T-helper 2 cell treated with Interferon-gamma antibody and Interleukin-4, amounts not matched to agents 5 μg/mL and 100 μg/mL, for 36 hours (primary cell): ENCODE measurements at regions not wholly inside any gene's neighbourhood (a gene's known extent, or its start where the extent isn't known, plus 50 kb on each side); places are given as distances from the start of the nearest gene placed in this dataset.

ENCODE experiments used
- DNase-seq: peaks from one replicate; pipeline ENCODE4 v3.0.0; 2021; ENCODE audit warnings: low spot score
- H3K27ac Mint-ChIP-seq: one replicate; pipeline ENCODE4 v1.8.0; 2021; ENCODE audit warnings: mild to moderate bottlenecking, mixed read lengths
- H3K27me3 Mint-ChIP-seq: one replicate; pipeline ENCODE4 v1.8.0; 2021; ENCODE audit warnings: low read depth, mixed read lengths
- H3K36me3 Mint-ChIP-seq: one replicate; pipeline ENCODE4 v1.8.0; 2021; ENCODE audit warnings: low read depth, mixed read lengths
- H3K4me1 Mint-ChIP-seq: one replicate; pipeline ENCODE4 v1.8.0; 2021; ENCODE audit warnings: low read depth, mixed read lengths
- H3K4me3 Mint-ChIP-seq: one replicate; pipeline ENCODE4 v1.8.0; 2022; ENCODE audit warnings: mild to moderate bottlenecking, moderate library complexity, mixed read lengths
- H3K9me3 Mint-ChIP-seq: one replicate; pipeline ENCODE4 v1.8.0; 2021; ENCODE audit warnings: mixed read lengths

DNA sequence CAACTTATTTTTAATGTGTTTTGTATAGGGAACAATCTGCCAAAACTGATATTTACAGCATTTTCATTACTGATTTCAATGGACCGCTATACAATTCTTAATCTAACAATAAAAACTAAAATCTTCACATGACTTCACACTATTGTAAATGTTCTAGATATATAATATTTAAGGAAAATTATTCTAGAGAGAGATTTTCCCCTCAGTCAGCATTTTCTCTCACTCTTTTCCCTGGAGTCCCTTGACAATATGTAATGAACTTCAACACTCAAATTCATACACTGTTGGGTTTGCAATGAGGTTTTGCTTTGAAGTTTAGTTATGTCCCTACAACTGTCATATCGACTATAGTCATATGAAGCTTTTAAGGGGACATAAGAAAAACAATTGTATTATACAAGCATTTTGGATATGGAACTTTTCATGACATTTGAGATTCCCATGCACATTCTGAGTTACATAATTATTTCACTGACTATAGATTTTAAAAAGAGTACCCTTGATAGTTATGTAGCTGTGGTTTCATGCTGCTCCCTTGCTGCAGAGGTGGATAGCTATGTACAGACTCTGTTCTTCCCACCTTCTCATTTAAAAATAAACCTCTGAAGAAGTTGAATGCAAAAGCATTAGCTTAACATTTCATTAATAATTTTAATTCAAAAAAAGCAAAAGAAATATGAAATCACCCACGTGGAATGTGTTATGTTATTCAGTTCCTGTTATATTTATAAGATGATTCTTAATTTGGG, 338.5 kb downstream of the AKAIN1 start:
- no peaks in the 10 kb centered on the region for H3K27me3 Mint-ChIP-seq
- H3K27ac Mint-ChIP-seq, result no peak overlapping the region
- H3K4me1 Mint-ChIP-seq, result no peaks in the 10 kb centered on the region
- H3K9me3 Mint-ChIP-seq, result peaks cover 24% of the 10 kb centered on the region
- H3K36me3 Mint-ChIP-seq, result no peaks in the 10 kb centered on the region
- no peak for DNase-seq
- no peak overlapping the region for H3K4me3 Mint-ChIP-seq

DNA sequence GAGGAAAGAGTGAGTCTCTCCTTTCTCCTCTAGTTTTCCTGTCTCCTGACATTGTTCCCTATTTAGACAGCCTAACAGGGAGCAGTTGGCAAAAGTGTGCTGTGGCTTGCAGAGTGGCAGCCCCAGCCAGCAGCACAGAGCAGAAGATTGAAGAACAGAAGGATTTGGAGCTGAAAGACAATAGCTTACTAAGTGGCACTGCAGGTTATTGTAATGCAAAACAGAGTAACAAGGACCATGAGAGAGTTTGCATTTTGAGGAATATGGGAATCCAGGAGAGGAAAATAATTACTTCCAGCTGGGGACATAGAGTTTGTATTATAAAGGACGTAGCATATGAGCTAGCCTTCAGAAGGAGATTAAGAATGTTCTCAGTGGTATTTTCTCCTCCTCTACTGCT, 342.4 kb downstream of the AKAIN1 start:
- H3K36me3 Mint-ChIP-seq, result no peaks in the 10 kb centered on the region
- H3K9me3 Mint-ChIP-seq, result peaks cover 19% of the 10 kb centered on the region
- H3K27me3 Mint-ChIP-seq, result no peaks in the 10 kb centered on the region
- H3K4me1 Mint-ChIP-seq, result no peaks in the 10 kb centered on the region
- H3K27ac Mint-ChIP-seq, result no peak overlapping the region
- H3K4me3 Mint-ChIP-seq, result no peak overlapping the region
- DNase-seq, result no peak

DNA sequence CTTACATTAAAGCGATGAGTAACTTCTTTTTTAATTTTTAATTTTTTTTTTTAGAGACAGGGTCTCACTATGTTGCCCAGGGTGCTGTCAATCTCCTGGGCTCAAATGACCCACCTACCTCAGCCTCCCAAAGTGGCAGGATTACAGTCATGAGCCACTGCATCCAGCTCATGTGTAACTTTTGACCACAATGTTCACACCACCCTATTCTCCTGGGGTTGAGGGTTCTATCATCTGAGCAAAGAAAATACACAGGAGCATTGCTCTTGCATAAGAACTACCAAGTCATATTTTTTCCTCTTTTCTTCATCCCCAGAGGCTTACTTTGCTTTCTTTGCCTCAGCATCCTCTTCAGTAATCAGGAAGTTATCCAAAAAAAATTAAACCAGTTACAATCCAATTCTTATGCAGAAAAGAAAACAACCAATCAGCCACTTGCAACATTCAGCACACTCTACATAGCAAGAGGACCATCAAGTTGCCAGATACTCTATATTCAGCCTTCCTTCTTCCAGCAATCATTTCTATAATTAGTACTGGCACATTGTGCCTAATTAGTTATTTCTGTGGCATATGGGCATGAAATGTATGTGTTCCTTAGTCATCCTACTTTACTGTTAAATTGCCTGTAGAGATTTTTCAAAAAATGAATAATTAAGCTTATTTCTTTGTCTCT, 345.6 kb downstream of the AKAIN1 start:
- no peak for DNase-seq
- Mint-ChIP-seq H3K36me3 (no peaks in the 10 kb centered on the region), H3K27ac (no peak overlapping the region), H3K9me3 (peaks cover 40% of the 10 kb centered on the region), H3K27me3 (no peaks in the 10 kb centered on the region), H3K4me3 (no peak overlapping the region), H3K4me1 (no peaks in the 10 kb centered on the region)

DNA sequence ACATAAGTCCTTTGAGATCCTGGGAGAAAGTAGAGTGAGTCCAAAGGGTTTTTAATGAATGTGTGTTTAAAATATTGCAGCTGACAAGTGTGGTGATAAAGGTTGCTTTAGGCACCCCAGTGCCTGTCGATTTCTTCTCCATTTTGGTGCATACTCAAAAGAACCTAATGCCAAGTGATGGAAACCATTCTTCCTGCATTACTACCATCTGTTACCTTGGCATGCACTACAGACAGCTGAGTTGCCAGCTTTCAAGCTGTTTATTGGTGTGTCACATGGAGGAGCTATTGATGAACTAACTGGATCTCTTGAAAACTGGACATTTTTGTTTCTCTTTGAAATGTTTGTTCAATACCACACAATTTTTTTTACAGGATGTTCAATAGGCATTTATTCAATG, 350.0 kb downstream of the AKAIN1 start:
- no peak overlapping the region for H3K4me3 Mint-ChIP-seq
- H3K4me1 Mint-ChIP-seq, result no peaks in the 10 kb centered on the region
- H3K27ac Mint-ChIP-seq, result no peak overlapping the region
- H3K36me3 Mint-ChIP-seq, result no peaks in the 10 kb centered on the region
- peaks cover 41% of the 10 kb centered on the region for H3K9me3 Mint-ChIP-seq
- no peaks in the 10 kb centered on the region for H3K27me3 Mint-ChIP-seq
- DNase-seq, result no peak

DNA sequence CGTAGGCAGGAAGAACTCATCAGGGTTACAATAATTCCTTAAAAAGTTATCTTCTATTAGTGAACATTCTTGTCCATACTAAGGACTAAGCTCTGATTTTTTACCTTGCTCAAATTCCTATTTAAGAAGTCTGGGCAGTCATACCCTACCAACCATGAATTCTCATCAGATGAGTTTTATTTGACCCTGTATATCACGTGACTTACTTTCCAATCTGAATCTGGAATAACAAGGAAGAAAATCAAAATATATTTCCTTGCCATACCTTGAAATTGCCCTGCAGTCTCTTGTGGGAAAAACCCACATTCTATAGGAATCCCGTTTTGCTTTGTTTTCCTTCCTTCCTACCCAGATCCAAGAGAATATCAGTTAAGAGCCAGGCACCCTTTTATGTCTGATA, 352.7 kb downstream of the AKAIN1 start:
- DNase-seq, result no peak
- Mint-ChIP-seq H3K9me3 (peaks cover 36% of the 10 kb centered on the region), H3K27ac (no peak overlapping the region), H3K4me1 (no peaks in the 10 kb centered on the region), H3K4me3 (no peak overlapping the region), H3K27me3 (no peaks in the 10 kb centered on the region), H3K36me3 (no peaks in the 10 kb centered on the region)

DNA sequence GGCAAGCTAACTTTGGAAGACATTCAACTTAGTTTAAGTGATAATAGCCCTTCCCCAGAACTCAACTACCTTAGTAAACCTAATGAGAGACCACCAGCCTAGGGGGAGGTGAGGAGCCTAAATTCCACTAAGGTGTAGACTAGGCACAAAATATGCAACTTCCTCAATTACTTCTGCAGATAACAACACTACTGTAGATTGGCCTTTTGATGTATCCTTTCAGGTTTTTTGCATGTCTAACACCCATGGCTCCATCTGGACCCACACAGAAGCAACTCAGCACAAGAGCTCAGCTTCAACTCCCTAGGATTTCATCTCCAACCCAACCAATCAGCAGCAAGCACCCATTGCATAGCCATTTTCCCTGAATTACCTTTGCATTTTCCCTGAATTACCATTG, 353.3 kb downstream of the AKAIN1 start:
- H3K27ac Mint-ChIP-seq, result no peak overlapping the region

DNA sequence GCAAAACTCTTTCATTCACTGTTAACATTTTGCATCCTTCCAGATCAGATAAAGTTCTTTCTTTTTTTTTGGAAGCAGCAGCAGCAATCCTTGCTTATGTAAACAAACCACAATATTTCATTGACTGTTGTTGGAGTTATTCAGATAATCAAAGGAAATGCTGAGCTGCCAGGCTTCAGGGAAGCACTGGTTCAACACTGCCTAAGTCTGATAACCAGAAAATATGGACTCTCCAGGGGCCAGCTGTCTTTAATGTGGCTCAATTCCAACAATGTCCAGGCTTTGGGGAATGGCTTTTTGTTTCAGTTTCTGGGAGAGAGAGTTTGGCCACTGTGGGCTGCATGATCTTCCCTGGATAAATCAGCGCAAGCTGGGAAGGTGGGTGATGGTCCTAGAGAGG, 354.3 kb downstream of the AKAIN1 start:
- H3K27me3 Mint-ChIP-seq, result no peaks in the 10 kb centered on the region
- DNase-seq, result no peak
- H3K36me3 Mint-ChIP-seq, result no peaks in the 10 kb centered on the region
- no peak overlapping the region for H3K4me3 Mint-ChIP-seq
- H3K9me3 Mint-ChIP-seq, result peaks cover 29% of the 10 kb centered on the region
- H3K27ac Mint-ChIP-seq, result no peak overlapping the region
- no peaks in the 10 kb centered on the region for H3K4me1 Mint-ChIP-seq

More for the DNA sequence above, 353.3 kb downstream of the AKAIN1 start:
- Mint-ChIP-seq H3K27me3 (no peaks in the 10 kb centered on the region), H3K4me3 (no peak overlapping the region), H3K9me3 (peaks cover 31% of the 10 kb centered on the region), H3K4me1 (no peaks in the 10 kb centered on the region), H3K36me3 (no peaks in the 10 kb centered on the region)
- DNase-seq, result no peak

DNA sequence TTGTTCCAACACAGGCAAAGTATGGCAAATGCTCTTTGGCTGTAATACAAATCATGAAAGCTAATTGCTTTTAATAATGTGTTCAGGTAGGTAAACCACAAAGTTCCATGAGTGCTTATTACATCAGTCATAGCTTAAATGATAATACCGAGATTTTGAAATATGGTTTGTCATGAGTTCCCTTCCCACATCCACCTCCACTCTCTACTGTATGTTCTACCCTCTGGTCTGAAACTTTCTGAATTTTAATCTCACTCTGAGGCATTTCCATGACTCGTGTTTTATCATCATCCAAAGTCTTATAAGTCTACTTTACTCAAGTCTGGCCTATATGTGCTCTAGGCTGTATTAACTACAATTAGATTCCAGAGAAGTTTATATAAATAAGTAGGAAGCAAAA, 354.8 kb downstream of the AKAIN1 start:
- H3K27ac Mint-ChIP-seq, result no peak overlapping the region
- H3K4me3 Mint-ChIP-seq, result no peak overlapping the region
- H3K27me3 Mint-ChIP-seq, result no peaks in the 10 kb centered on the region
- H3K9me3 Mint-ChIP-seq, result peaks cover 26% of the 10 kb centered on the region
- DNase-seq, result no peak
- H3K36me3 Mint-ChIP-seq, result no peaks in the 10 kb centered on the region
- no peaks in the 10 kb centered on the region for H3K4me1 Mint-ChIP-seq

DNA sequence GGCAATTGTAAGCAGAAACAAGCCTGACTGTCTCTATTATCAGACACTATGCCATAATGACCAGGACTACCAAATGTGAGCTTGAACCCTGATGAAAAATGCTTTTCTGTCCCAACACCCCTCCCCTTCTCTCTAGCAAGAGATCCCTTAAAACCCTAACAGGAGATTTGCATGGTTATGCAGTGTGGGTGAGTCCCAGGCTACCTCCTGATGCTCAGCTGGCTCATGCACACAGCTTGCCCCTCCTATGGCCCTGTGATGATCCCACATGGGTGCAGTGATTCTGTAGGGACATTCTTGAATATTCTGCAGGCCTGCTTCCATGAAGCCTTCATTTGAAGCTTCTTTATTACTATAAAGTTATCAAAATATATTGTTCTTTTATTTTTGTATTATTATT, 357.4 kb downstream of the AKAIN1 start:
- DNase-seq, result no peak
- H3K9me3 Mint-ChIP-seq, result peaks cover 10% of the 10 kb centered on the region
- H3K36me3 Mint-ChIP-seq, result no peaks in the 10 kb centered on the region
- H3K4me3 Mint-ChIP-seq, result no peak overlapping the region
- no peaks in the 10 kb centered on the region for H3K27me3 Mint-ChIP-seq
- H3K27ac Mint-ChIP-seq, result no peak overlapping the region
- H3K4me1 Mint-ChIP-seq, result no peaks in the 10 kb centered on the region

DNA sequence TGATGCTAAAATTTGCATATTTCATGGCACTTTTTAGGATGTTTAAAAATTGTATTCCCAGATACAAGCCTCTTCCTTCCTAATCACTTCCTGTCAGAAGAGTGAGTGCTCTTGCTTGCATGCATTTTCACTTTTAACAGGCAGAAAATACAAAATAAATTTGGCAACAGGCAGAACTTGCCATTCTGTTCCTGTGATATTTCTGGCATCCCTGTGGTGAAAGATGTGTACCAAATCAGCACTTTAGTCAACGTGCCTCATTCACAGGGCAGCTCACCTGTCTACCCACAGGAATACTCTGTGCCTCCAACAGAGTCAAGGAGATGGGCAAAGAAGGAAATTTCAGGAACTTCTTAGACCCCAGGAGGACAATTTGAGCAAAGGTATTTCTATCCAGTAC, 360.9 kb downstream of the AKAIN1 start:
- no peak overlapping the region for H3K27ac Mint-ChIP-seq
- H3K27me3 Mint-ChIP-seq, result no peaks in the 10 kb centered on the region
- no peak for DNase-seq
- H3K4me3 Mint-ChIP-seq, result no peak overlapping the region
- H3K36me3 Mint-ChIP-seq, result no peaks in the 10 kb centered on the region
- no peaks in the 10 kb centered on the region for H3K4me1 Mint-ChIP-seq
- no peaks in the 10 kb centered on the region for H3K9me3 Mint-ChIP-seq

DNA sequence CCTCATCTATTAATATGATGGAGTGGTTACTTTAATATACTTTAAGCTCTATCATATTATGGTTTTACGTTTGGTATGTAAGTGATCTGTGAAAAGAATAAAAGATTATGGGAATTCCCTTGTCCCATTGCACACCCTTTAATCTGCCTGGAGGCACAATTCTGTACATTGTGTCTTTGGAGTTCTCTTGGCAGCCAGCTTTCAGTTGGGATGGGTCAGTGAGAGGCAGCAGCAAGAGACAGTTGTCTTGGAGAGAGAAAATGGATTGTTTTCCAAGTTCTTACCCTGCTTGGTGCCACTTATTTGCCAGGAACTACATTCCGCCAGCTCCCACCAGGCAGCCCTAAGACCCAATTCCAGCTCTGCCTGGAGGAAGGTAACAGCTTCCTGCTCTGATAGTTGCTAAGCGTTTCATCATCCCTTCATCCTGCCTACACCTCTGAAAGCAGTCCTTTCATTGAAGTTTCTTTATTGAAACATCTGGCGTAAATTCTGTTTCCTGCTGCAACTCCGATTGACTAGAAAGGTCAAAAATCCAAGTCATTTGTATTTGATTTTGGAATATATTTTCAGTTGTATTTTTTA, 365.2 kb downstream of the AKAIN1 start:
- H3K4me3 Mint-ChIP-seq, result no peak overlapping the region
- peaks cover 2% of the 10 kb centered on the region for H3K9me3 Mint-ChIP-seq
- no peak overlapping the region for H3K27ac Mint-ChIP-seq
- H3K27me3 Mint-ChIP-seq, result no peaks in the 10 kb centered on the region
- no peaks in the 10 kb centered on the region for H3K4me1 Mint-ChIP-seq
- H3K36me3 Mint-ChIP-seq, result no peaks in the 10 kb centered on the region
- DNase-seq, result no peak

DNA sequence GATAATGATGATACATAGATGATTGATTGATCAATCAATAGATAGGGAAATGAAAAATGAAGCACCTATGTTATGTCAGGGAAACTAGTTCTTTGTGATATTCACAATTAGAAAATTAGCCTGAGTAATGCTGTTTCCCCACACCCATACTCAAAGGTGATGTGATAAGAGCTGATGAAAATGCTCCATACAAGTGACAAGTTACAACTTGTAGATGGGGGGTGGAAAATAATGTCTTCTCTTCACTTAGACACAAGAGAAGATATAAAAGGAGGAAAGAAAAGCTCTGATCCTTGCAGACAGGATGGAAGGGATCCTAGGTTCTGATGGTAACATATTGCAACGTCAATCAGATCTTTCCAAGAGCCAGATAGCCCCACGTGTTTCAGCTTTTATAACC, 365.9 kb downstream of the AKAIN1 start:
- H3K36me3 Mint-ChIP-seq, result no peaks in the 10 kb centered on the region
- peaks cover 5% of the 10 kb centered on the region for H3K9me3 Mint-ChIP-seq
- no peaks in the 10 kb centered on the region for H3K27me3 Mint-ChIP-seq
- no peak overlapping the region for H3K27ac Mint-ChIP-seq
- no peaks in the 10 kb centered on the region for H3K4me1 Mint-ChIP-seq
- H3K4me3 Mint-ChIP-seq, result no peak overlapping the region
- no peak for DNase-seq

DNA sequence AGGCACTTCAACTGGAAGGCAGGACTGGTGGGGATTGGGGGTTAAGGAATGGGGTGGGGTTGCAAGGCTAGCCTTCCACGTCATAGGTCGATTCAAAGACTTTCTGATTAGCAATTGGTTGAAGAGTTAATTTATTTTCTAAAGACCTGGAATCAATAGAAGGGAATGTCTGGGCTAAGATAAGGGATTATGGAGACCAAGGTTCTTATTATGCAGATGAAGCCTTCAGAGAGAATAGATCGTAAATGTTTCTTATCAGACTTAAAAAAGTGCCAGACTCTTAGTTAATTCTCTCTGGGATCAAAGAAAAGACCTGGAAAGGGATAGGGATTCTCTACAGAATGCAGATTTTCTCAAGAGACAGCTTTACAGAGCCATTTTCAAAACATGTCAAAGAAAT, 368.0 kb upstream of the DLGAP1 start:
- Mint-ChIP-seq H3K4me3 (no peak overlapping the region), H3K9me3 (peaks cover 28% of the 10 kb centered on the region), H3K4me1 (no peaks in the 10 kb centered on the region), H3K36me3 (no peaks in the 10 kb centered on the region), H3K27ac (no peak overlapping the region), H3K27me3 (no peaks in the 10 kb centered on the region)
- DNase-seq, result no peak

DNA sequence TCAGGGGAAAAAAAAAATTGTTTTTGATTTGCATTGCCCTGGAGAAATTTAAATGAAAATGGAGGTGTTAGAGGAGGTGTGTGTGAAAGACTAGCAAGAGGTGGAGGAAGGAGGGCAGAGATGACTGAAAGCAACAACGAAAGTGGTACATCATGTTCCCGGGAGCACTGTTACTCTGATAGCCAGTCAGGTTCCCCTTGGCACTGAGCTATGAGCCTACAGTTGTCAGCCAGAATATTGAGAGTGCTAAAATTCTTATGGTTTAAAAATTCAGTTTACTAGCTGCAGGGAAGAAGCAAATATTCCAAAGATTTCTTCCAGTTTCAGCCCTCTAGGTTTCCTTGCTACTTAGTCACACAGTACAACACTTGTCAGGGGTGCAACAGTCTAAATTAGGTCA, 366.7 kb upstream of the DLGAP1 start:
- no peak overlapping the region for H3K4me3 Mint-ChIP-seq
- peaks cover 28% of the 10 kb centered on the region for H3K9me3 Mint-ChIP-seq
- no peaks in the 10 kb centered on the region for H3K4me1 Mint-ChIP-seq
- H3K27me3 Mint-ChIP-seq, result no peaks in the 10 kb centered on the region
- H3K27ac Mint-ChIP-seq, result no peak overlapping the region
- no peak for DNase-seq
- no peaks in the 10 kb centered on the region for H3K36me3 Mint-ChIP-seq
